Mesenchymal stem cell (in vitro differentiated cells and primary cell): ENCODE measurements at regions not wholly inside any gene's neighbourhood (a gene's known extent, or its start where the extent isn't known, plus 50 kb on each side); places are given as distances from the start of the nearest gene placed in this dataset.

Experiments used
- DNase-seq: peaks from one replicate; pipeline ENCODE4 v3.0.0-alpha.2; 2013
- H2AFZ ChIP-seq: one replicate; pipeline ENCODE4 v1.6.1; 2013; ENCODE audit warnings: low read depth, mild to moderate bottlenecking, control low read depth, inconsistent platforms, low read length, moderate library complexity
- H2AK5ac ChIP-seq: 2 replicates; pipeline ENCODE4 v1.6.1; 2013; ENCODE audit warnings: low read length, moderate library complexity, mild to moderate bottlenecking, inconsistent platforms; ENCODE audit not compliant: severe bottlenecking
- H2BK120ac ChIP-seq: one replicate; pipeline ENCODE4 v1.6.1; 2013; ENCODE audit warnings: low read depth, mild to moderate bottlenecking, inconsistent platforms, low read length, moderate library complexity
- H2BK12ac ChIP-seq, 2 experiments: one replicate each; pipeline ENCODE4 v1.6.1; 2013; ENCODE audit warnings: inconsistent platforms in 2 of 2, low read length in 2 of 2, mild to moderate bottlenecking in 2 of 2, moderate library complexity in 2 of 2, control low read depth in 1 of 2
- H2BK15ac ChIP-seq: one replicate; pipeline ENCODE4 v1.6.1; 2013; ENCODE audit warnings: mild to moderate bottlenecking, low read depth, inconsistent platforms; ENCODE audit not compliant: poor library complexity, severe bottlenecking
- H2BK5ac ChIP-seq: 2 replicates; pipeline ENCODE4 v1.6.1; 2013; ENCODE audit warnings: low read depth, mild to moderate bottlenecking, low read length, control low read depth, inconsistent platforms; ENCODE audit not compliant: poor library complexity, severe bottlenecking
- H3K14ac ChIP-seq, 2 experiments: one replicate each; pipeline ENCODE4 v1.6.1; 2013; ENCODE audit warnings: inconsistent platforms in 2 of 2, low read length in 2 of 2, control low read depth in 1 of 2, mild to moderate bottlenecking in 1 of 2, moderate library complexity in 1 of 2
- H3K18ac ChIP-seq, 2 experiments: one replicate each; pipeline ENCODE4 v1.6.1; 2013; ENCODE audit warnings: inconsistent platforms in 2 of 2, low read length in 2 of 2, control low read depth in 1 of 2, low read depth in 1 of 2, mild to moderate bottlenecking in 1 of 2
- H3K23ac ChIP-seq, 2 experiments: one replicate each; pipeline ENCODE4 v1.6.1; 2013; ENCODE audit warnings: inconsistent platforms in 2 of 2, low read length in 2 of 2, mild to moderate bottlenecking in 2 of 2, moderate library complexity in 2 of 2, control low read depth in 1 of 2
- H3K27ac ChIP-seq: 2 replicates; pipeline ENCODE4 v1.5.1; 2013; ENCODE audit warnings: mild to moderate bottlenecking, moderate library complexity, low read length, control low read depth, inconsistent platforms; ENCODE audit not compliant: poor library complexity, severe bottlenecking
- H3K27me3 ChIP-seq, 2 experiments: 2 replicates each; pipeline versions ENCODE4 v1.6.1 to v1.7.0; 2013; ENCODE audit warnings: low read length in 2 of 2, mild to moderate bottlenecking in 2 of 2, moderate library complexity in 2 of 2, control low read depth in 1 of 2, inconsistent platforms in 1 of 2; ENCODE audit not compliant: control insufficient read depth in 1 of 2, insufficient read depth in 1 of 2
- H3K36me3 ChIP-seq, 2 experiments: 2 replicates each; pipeline versions ENCODE4 v1.6.1 to v1.7.0; 2013; ENCODE audit warnings: low read length in 2 of 2, control low read depth in 1 of 2, inconsistent platforms in 1 of 2, low read depth in 1 of 2, mild to moderate bottlenecking in 1 of 2; ENCODE audit not compliant: insufficient read depth in 2 of 2, control insufficient read depth in 1 of 2
- H3K4ac ChIP-seq, 2 experiments: one replicate each; pipeline ENCODE4 v1.6.1; 2013; ENCODE audit warnings: inconsistent platforms in 2 of 2, low read length in 2 of 2, mild to moderate bottlenecking in 2 of 2, moderate library complexity in 2 of 2, control low read depth in 1 of 2, low read depth in 1 of 2
- H3K4me1 ChIP-seq: 2 replicates; pipeline ENCODE4 v1.6.1; 2013; ENCODE audit warnings: low read depth, low read length, control low read depth; ENCODE audit not compliant: control insufficient read depth, insufficient read depth
- H3K4me2 ChIP-seq: 2 replicates; pipeline ENCODE4 v1.6.1; 2013; ENCODE audit warnings: low read length, mild to moderate bottlenecking, inconsistent platforms; ENCODE audit not compliant: poor library complexity, severe bottlenecking
- H3K4me3 ChIP-seq, 2 experiments: 2 replicates each; pipeline versions ENCODE4 v1.5.1 to v1.7.0; 2013; ENCODE audit warnings: low read length in 2 of 2, mild to moderate bottlenecking in 2 of 2, control low read depth in 1 of 2, low read depth in 1 of 2; ENCODE audit not compliant: insufficient read depth in 1 of 2
- H3K79me1 ChIP-seq: replicated peaks from 2 replicates; pipeline ENCODE4 v1.6.1; 2013; ENCODE audit warnings: mild to moderate bottlenecking, control low read depth, low read length, inconsistent platforms; ENCODE audit not compliant: poor library complexity, severe bottlenecking
- H3K9ac ChIP-seq: 2 replicates; pipeline ENCODE4 v1.7.0; 2013; ENCODE audit warnings: mild to moderate bottlenecking, low read length, moderate library complexity
- H3K9me3 ChIP-seq: 2 replicates; pipeline ENCODE4 v1.7.0; 2013; ENCODE audit warnings: mild to moderate bottlenecking, low read length; ENCODE audit not compliant: control insufficient read depth
- H4K8ac ChIP-seq: one replicate; pipeline ENCODE4 v1.6.1; 2013; ENCODE audit warnings: inconsistent platforms, mild to moderate bottlenecking, low read length, moderate library complexity
- H4K91ac ChIP-seq: one replicate; pipeline ENCODE4 v1.6.1; 2013; ENCODE audit warnings: mild to moderate bottlenecking, low read length, inconsistent platforms
- whole genome bisulfite sequencing: methylation state at CpG from one replicate; pipeline ENCODE4 v1.1.7; 2013; ENCODE audit warnings: mixed read lengths; 5-methylcytosine and 5-hydroxymethylcytosine counted together

- DNase-seq: no peak
- Histone ChIP-seq H3K4me3 (no peak overlapping the region), H3K4me1 (no peaks in the 10 kb centered on the region), H2BK5ac (no peak overlapping the region), H2AK5ac (no peak overlapping the region), H2BK12ac (no peak overlapping the region), H3K9ac (no peak overlapping the region), H3K36me3 (no peaks in the 10 kb centered on the region), H3K27me3 (no peaks in the 10 kb centered on the region), H4K91ac (no peak overlapping the region), H3K23ac (no peak overlapping the region), H3K14ac (no peak overlapping the region), H2BK120ac (no peak overlapping the region), H3K9me3 (no peaks in the 10 kb centered on the region), H4K8ac (no peak overlapping the region), H3K4ac (no peak overlapping the region), H2AFZ (no peak overlapping the region), H3K18ac (no peak overlapping the region), H3K27ac (no peak overlapping the region), H2BK15ac (no peak overlapping the region), H3K79me1 (no peaks in the 10 kb centered on the region), H3K4me2 (no peak overlapping the region)
- 100% methylated on average over 1 of the region's 2 CpGs for WGBS
Observed at GRCh38 chr1:73868810-73869336, 329.1 kb downstream of the LRRIQ3 start.

GRCh38 chr1:73862355-73862754 is 335.6 kb downstream of the LRRIQ3 start:
- no peak for DNase-seq
- no peak overlapping the region for H3K9ac ChIP-seq
- no peak overlapping the region for H2BK12ac ChIP-seq
- no peak overlapping the region for H2BK5ac ChIP-seq
- H3K4me2 ChIP-seq: no peak overlapping the region
- H3K23ac ChIP-seq: no peak overlapping the region
- H3K79me1 ChIP-seq: no peaks in the 10 kb centered on the region
- H3K27ac ChIP-seq: no peak overlapping the region
- H3K4me3 ChIP-seq: no peak overlapping the region
- H3K14ac ChIP-seq: no peak overlapping the region
- H3K36me3 ChIP-seq: no peaks in the 10 kb centered on the region
- H2BK120ac ChIP-seq: no peak overlapping the region
- H3K18ac ChIP-seq: no peak overlapping the region
- H3K27me3 ChIP-seq: no peaks in the 10 kb centered on the region
- H3K4ac ChIP-seq: no peak overlapping the region
- H3K4me1 ChIP-seq: no peaks in the 10 kb centered on the region
- no peak overlapping the region for H4K91ac ChIP-seq
- H4K8ac ChIP-seq: no peak overlapping the region
- no peak overlapping the region for H2AK5ac ChIP-seq
- H2AFZ ChIP-seq: no peak overlapping the region
- no peak overlapping the region for H2BK15ac ChIP-seq
- WGBS: 100% methylated on average over 1 of the region's 1 CpG
- H3K9me3 ChIP-seq: no peaks in the 10 kb centered on the region

GRCh38 chr1:73860421-73860950 is 337.5 kb downstream of the LRRIQ3 start:
- Histone ChIP-seq H3K27me3 (no peaks in the 10 kb centered on the region), H3K9me3 (no peaks in the 10 kb centered on the region), H2BK120ac (no peak overlapping the region), H3K4me2 (no peak overlapping the region), H3K4me3 (no peak overlapping the region), H3K27ac (no peak overlapping the region), H3K4me1 (no peaks in the 10 kb centered on the region), H2AK5ac (no peak overlapping the region), H3K9ac (no peak overlapping the region), H3K36me3 (no peaks in the 10 kb centered on the region), H2AFZ (no peak overlapping the region), H2BK5ac (no peak overlapping the region), H4K91ac (no peak overlapping the region), H3K23ac (no peak overlapping the region), H3K79me1 (no peaks in the 10 kb centered on the region), H2BK12ac (no peak overlapping the region), H3K4ac (no peak overlapping the region), H2BK15ac (no peak overlapping the region), H3K14ac (no peak overlapping the region), H4K8ac (no peak overlapping the region), H3K18ac (no peak overlapping the region)
- DNase-seq: no peak
- 75% methylated on average over 2 of the region's 2 CpGs for WGBS

GRCh38 chr1:73859227-73859626 is 338.7 kb downstream of the LRRIQ3 start:
- 100% methylated on average over 1 of the region's 1 CpG for WGBS
- no peak overlapping the region for H4K91ac ChIP-seq
- no peaks in the 10 kb centered on the region for H3K79me1 ChIP-seq
- no peak overlapping the region for H3K9ac ChIP-seq
- H3K36me3 ChIP-seq: no peaks in the 10 kb centered on the region
- no peak overlapping the region for H2AK5ac ChIP-seq
- no peak overlapping the region for H2AFZ ChIP-seq
- no peak overlapping the region for H3K18ac ChIP-seq
- H4K8ac ChIP-seq: no peak overlapping the region
- H3K4me3 ChIP-seq: no peak overlapping the region
- no peak overlapping the region for H3K4me2 ChIP-seq
- H2BK15ac ChIP-seq: no peak overlapping the region
- no peak overlapping the region for H3K27ac ChIP-seq
- H2BK120ac ChIP-seq: no peak overlapping the region
- H2BK5ac ChIP-seq: no peak overlapping the region
- DNase-seq: no peak
- no peaks in the 10 kb centered on the region for H3K9me3 ChIP-seq
- no peak overlapping the region for H3K14ac ChIP-seq
- H3K27me3 ChIP-seq: no peaks in the 10 kb centered on the region
- no peak overlapping the region for H2BK12ac ChIP-seq
- no peak overlapping the region for H3K4ac ChIP-seq
- no peak overlapping the region for H3K23ac ChIP-seq
- no peaks in the 10 kb centered on the region for H3K4me1 ChIP-seq
